Mesendoderm (in vitro differentiated cells): ENCODE measurements at regions not wholly inside any gene's neighbourhood (a gene's known extent, or its start where the extent isn't known, plus 50 kb on each side); places are given as distances from the start of the nearest gene placed in this dataset.

ENCODE experiments used
- DNase-seq: peaks from one replicate; pipeline ENCODE4 v3.0.0; 2013
- H2AK5ac ChIP-seq: 2 replicates; pipeline ENCODE4 v1.6.1; 2013; ENCODE audit warnings: low read length, inconsistent platforms
- H2BK120ac ChIP-seq: 2 replicates; pipeline ENCODE4 v1.6.1; 2013; ENCODE audit warnings: low read depth, mild to moderate bottlenecking, low read length, moderate library complexity, mixed read lengths
- H2BK15ac ChIP-seq: replicated peaks from 2 replicates; pipeline ENCODE4 v1.6.1; 2013; ENCODE audit warnings: low read depth, mild to moderate bottlenecking, moderate library complexity
- H2BK5ac ChIP-seq: 2 replicates; pipeline ENCODE4 v1.6.1; 2013; ENCODE audit warnings: low read length, inconsistent platforms
- H3K18ac ChIP-seq: 2 replicates; pipeline ENCODE4 v1.6.1; 2013; ENCODE audit warnings: mild to moderate bottlenecking, low read length, mixed read lengths
- H3K23ac ChIP-seq: one replicate; pipeline ENCODE4 v1.6.1; 2013; ENCODE audit warnings: low read length
- H3K27ac ChIP-seq: 2 replicates; pipeline ENCODE4 v1.5.1; 2013; ENCODE audit warnings: low read depth, mild to moderate bottlenecking, inconsistent platforms, low read length, moderate library complexity
- H3K27me3 ChIP-seq: 2 replicates; pipeline ENCODE4 v1.6.1; 2013; ENCODE audit warnings: low read length, control low read depth, mild to moderate bottlenecking, inconsistent platforms; ENCODE audit not compliant: insufficient read depth, poor library complexity
- H3K36me3 ChIP-seq: 2 replicates; pipeline ENCODE4 v1.6.1; 2013; ENCODE audit warnings: low read length, inconsistent platforms; ENCODE audit not compliant: control insufficient read depth, insufficient read depth
- H3K4ac ChIP-seq: one replicate; pipeline ENCODE4 v1.6.1; 2013; ENCODE audit warnings: low read depth, mild to moderate bottlenecking, low read length, moderate library complexity
- H3K4me1 ChIP-seq: 2 replicates; pipeline ENCODE4 v1.6.1; 2013; ENCODE audit warnings: low read depth, low read length, inconsistent platforms; ENCODE audit not compliant: control insufficient read depth
- H3K4me2 ChIP-seq: 2 replicates; pipeline ENCODE4 v1.6.1; 2013; ENCODE audit warnings: low read length
- H3K4me3 ChIP-seq: 2 replicates; pipeline ENCODE4 v1.5.1; 2013; ENCODE audit warnings: mild to moderate bottlenecking, low read length
- H3K56ac ChIP-seq: one replicate; pipeline ENCODE4 v1.6.1; 2013; ENCODE audit warnings: low read length
- H3K79me1 ChIP-seq: 2 replicates; pipeline ENCODE4 v1.6.1; 2013; ENCODE audit warnings: low read length, inconsistent platforms
- H3K79me2 ChIP-seq: 2 replicates; pipeline ENCODE4 v1.6.1; 2013; ENCODE audit warnings: mild to moderate bottlenecking, low read length; ENCODE audit not compliant: control insufficient read depth, insufficient read depth
- H3K9ac ChIP-seq: 2 replicates; pipeline ENCODE4 v1.6.1; 2013; ENCODE audit warnings: low read length, inconsistent platforms
- H4K5ac ChIP-seq: one replicate; pipeline ENCODE4 v1.6.1; 2013; ENCODE audit warnings: low read length
- H4K8ac ChIP-seq: one replicate; pipeline ENCODE4 v1.6.1; 2013; ENCODE audit warnings: low read depth, mild to moderate bottlenecking, control low read depth, low read length, moderate library complexity
- WGBS: extraction: QIAGEN DNeasy Blood & Tissue Kit; methylation state at CpG from one replicate; pipeline ENCODE4 v1.1.7; 2013; ENCODE audit warnings: low lambda C conversion rate, missing lambda C conversion rate; ENCODE audit not compliant: insufficient coverage; ENCODE audit errors: extremely low coverage; 5-methylcytosine and 5-hydroxymethylcytosine counted together

DNA sequence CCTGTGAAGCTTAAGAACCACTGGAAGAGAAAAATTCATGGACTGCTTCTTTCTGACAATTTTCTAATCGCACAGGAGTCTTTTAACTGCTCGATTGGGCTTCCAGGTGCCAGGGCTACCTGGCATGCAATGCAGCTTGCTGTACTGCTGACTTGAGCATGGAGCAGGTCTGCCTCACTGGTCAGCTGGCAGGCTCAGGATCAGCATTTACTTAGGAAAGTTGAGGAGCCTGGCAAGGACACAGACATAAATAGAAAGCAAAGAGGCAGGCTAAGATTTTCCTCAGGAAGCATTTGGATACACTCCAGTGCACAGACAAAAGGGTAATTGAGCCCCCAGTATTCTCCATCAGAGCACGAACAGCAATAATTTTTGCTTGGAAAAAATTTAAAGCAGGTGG is 163.5 kb downstream of the CSNK2A3 start:
- Histone ChIP-seq H2AK5ac (no peak overlapping the region), H3K4me1 (no peaks in the 10 kb centered on the region), H4K8ac (no peak overlapping the region), H3K18ac (no peak overlapping the region), H3K4me3 (no peak overlapping the region), H3K36me3 (no peaks in the 10 kb centered on the region), H3K23ac (no peak overlapping the region), H2BK5ac (no peak overlapping the region), H3K9ac (no peak overlapping the region), H2BK15ac (no peak overlapping the region), H3K56ac (no peak overlapping the region), H2BK120ac (no peak overlapping the region), H3K27ac (no peak overlapping the region), H3K79me1 (no peaks in the 10 kb centered on the region), H3K4ac (no peak overlapping the region), H3K27me3 (no peaks in the 10 kb centered on the region), H4K5ac (no peak overlapping the region), H3K79me2 (no peaks in the 10 kb centered on the region), H3K4me2 (no peak overlapping the region)
- no peak for DNase-seq
- WGBS, result no CpG with 5 or more reads among the region's 3 CpGs

DNA sequence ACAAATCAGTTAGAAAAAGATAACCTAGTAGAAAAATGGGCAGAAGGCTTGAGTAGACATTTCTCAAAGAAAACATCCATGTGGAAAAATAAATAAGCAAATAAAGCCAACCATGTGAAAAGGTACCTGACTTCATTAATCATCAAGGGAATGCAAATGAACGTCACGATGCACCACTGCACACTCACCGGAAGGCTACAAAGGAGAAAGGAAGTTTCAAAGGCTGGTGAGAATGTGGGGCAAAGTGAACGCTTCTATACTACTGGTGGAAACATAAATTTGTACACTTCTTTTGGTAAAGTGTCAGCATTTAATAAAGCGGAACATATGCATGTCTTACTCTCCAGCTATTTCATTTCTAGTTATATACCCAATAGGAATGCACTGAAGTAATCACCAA is 166.8 kb downstream of the CSNK2A3 start:
- no peak overlapping the region for H2BK15ac ChIP-seq
- no peak overlapping the region for H3K18ac ChIP-seq
- no peak overlapping the region for H3K4me3 ChIP-seq
- no peaks in the 10 kb centered on the region for H3K79me2 ChIP-seq
- H3K23ac ChIP-seq, result no peak overlapping the region
- DNase-seq, result no peak
- H2BK5ac ChIP-seq, result no peak overlapping the region
- no peak overlapping the region for H3K9ac ChIP-seq
- no peak overlapping the region for H4K5ac ChIP-seq
- WGBS, result no CpG with 5 or more reads among the region's 5 CpGs
- H3K27ac ChIP-seq, result no peak overlapping the region
- no peaks in the 10 kb centered on the region for H3K79me1 ChIP-seq
- H2AK5ac ChIP-seq, result no peak overlapping the region
- H3K36me3 ChIP-seq, result no peaks in the 10 kb centered on the region
- H2BK120ac ChIP-seq, result no peak overlapping the region
- no peak overlapping the region for H4K8ac ChIP-seq
- no peaks in the 10 kb centered on the region for H3K4me1 ChIP-seq
- no peak overlapping the region for H3K4me2 ChIP-seq
- no peaks in the 10 kb centered on the region for H3K27me3 ChIP-seq
- no peak overlapping the region for H3K56ac ChIP-seq
- no peak overlapping the region for H3K4ac ChIP-seq

DNA sequence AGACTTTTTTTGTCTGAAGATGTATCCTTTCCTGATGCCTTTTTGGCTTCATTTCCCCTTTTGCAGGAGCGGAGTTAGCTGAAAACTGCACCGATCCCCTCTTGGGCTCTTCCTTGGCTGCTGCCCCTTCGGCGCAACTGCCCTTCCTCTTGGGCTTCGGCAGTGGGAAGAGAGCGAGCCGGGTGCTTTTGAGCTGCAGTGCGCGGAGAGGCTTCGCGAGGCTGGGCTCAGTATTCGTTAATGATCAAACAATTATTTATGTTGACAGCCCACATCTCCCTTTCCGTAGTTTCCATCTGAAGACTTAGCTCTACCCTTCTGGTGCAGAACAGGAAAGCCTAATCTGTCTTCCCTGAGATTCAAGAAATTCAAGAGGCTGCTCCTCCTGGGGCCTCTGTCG is 170.8 kb downstream of the CSNK2A3 start:
- no peak overlapping the region for H3K4me2 ChIP-seq
- H3K27ac ChIP-seq, result no peak overlapping the region
- no CpG with 5 or more reads among the region's 14 CpGs for WGBS
- H2BK15ac ChIP-seq, result no peak overlapping the region
- H4K8ac ChIP-seq, result no peak overlapping the region
- no peak overlapping the region for H2BK120ac ChIP-seq
- no peaks in the 10 kb centered on the region for H3K27me3 ChIP-seq
- H3K18ac ChIP-seq, result no peak overlapping the region
- no peak overlapping the region for H3K9ac ChIP-seq
- no peak overlapping the region for H2BK5ac ChIP-seq
- no peaks in the 10 kb centered on the region for H3K36me3 ChIP-seq
- no peak overlapping the region for H3K23ac ChIP-seq
- no peaks in the 10 kb centered on the region for H3K4me1 ChIP-seq
- H3K79me1 ChIP-seq, result no peaks in the 10 kb centered on the region
- DNase-seq, result no peak
- H3K4ac ChIP-seq, result no peak overlapping the region
- H2AK5ac ChIP-seq, result no peak overlapping the region
- no peak overlapping the region for H3K56ac ChIP-seq
- no peak overlapping the region for H4K5ac ChIP-seq
- H3K4me3 ChIP-seq, result no peak overlapping the region
- H3K79me2 ChIP-seq, result no peaks in the 10 kb centered on the region

DNA sequence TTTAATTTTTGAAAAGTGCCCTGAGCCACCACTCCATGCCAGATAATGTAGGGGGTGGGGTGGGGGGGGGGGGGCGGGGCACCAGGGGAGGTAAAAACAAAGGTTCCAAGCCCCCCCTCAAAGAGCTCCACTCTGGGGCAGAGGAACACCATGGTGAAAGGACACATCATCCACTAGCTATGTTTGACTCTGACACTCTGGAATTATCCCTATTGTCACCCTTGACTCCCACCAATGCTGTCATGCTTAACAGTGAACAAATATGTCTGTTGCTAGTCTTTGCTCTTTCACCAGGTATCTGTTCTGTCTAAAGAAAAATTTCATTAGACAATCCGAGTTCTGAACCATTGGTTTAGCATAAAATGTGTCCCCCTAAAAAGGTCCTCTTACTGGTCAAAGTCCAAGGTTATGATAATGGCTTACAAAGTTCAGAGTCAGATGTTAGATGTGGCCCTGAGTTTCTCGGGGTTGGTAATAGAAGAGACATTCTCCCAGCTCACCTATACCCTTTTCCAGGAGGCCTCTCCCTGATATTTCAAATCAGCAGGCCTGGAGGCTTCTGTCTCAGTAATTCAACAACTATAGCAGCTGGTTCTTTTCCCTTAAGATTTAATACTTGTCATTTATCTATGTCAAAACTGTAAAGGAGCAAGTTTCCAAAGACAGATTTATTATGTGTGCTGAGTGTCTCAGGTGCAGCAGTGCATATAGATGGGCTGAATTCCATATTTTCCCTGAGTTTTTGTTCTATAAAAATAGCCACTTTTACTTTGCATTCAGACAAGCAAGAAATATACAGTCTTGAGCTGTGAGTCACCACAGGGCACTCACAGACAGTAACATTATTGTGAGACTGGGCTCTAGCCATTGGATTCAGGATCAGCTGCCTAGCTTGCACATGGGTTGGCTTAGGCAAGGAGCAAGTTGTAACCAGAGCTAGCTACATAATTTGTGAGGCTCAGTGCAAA is 174.1 kb downstream of the CSNK2A3 start:
- Histone ChIP-seq H3K79me2 (no peaks in the 10 kb centered on the region), H3K56ac (no peak overlapping the region), H2BK120ac (no peak overlapping the region), H3K27me3 (no peaks in the 10 kb centered on the region), H3K4me2 (no peak overlapping the region), H2BK5ac (no peak overlapping the region), H3K18ac (no peak overlapping the region), H3K27ac (no peak overlapping the region), H4K5ac (no peak overlapping the region), H2BK15ac (no peak overlapping the region), H4K8ac (no peak overlapping the region), H3K23ac (no peak overlapping the region), H3K9ac (no peak overlapping the region), H2AK5ac (no peak overlapping the region), H3K4me3 (no peak overlapping the region), H3K36me3 (no peaks in the 10 kb centered on the region), H3K79me1 (no peaks in the 10 kb centered on the region), H3K4me1 (no peaks in the 10 kb centered on the region), H3K4ac (no peak overlapping the region)
- no CpG with 5 or more reads among the region's 3 CpGs for WGBS
- peak; percentile 22 for DNase-seq

DNA sequence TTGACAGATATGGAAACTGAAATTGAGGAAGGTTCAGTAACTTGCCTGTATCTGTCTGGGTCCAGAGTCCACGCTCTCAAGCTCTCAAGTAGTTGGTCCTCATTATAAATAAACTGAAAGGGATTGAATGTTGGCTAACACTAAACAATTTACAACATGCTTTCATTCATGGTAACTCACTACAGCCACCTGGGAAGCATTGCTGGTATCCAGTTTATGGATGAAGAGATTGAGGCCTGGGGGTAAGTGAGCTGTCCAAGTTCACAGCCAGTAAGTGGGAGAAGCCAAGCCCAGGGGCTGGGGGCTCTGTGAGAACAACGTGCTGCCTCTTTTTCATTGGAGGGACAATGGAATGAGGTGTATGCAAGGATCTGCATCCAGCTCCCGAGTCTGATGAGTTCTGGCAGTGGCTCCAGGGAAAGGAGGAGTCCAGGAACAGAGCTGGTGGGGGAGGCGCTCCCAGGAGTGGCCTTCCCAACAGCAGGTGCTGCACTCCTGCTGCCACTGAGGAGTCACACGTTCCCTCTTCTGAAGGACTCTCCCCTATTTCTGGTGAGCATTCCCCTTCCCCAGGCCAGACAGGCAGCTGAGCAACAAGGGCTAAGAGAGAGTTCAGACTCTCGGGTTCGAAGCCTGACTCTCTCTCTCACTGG is 175.8 kb downstream of the CSNK2A3 start:
- WGBS, result no CpG with 5 or more reads among the region's 7 CpGs

More for the DNA sequence above, 175.8 kb downstream of the CSNK2A3 start:
- Histone ChIP-seq H3K79me1 (no peaks in the 10 kb centered on the region), H2BK15ac (no peak overlapping the region), H2BK120ac (no peak overlapping the region), H3K79me2 (no peaks in the 10 kb centered on the region), H3K4me3 (no peak overlapping the region), H3K4me1 (no peaks in the 10 kb centered on the region), H3K9ac (no peak overlapping the region), H3K18ac (no peak overlapping the region), H3K27ac (no peak overlapping the region), H3K4me2 (no peak overlapping the region), H2AK5ac (no peak overlapping the region), H4K5ac (no peak overlapping the region), H3K4ac (no peak overlapping the region), H3K36me3 (no peaks in the 10 kb centered on the region), H3K23ac (no peak overlapping the region), H3K56ac (no peak overlapping the region), H2BK5ac (no peak overlapping the region), H4K8ac (no peak overlapping the region), H3K27me3 (no peaks in the 10 kb centered on the region)
- DNase-seq, result no peak
